NB4 (cell line): ENCODE measurements at regions not wholly inside any gene's neighbourhood (a gene's known extent, or its start where the extent isn't known, plus 50 kb on each side); places are given as distances from the start of the nearest gene placed in this dataset.

Experiments
- DNase-seq: peaks from one replicate; pipeline ENCODE4 v3.0.0; 2010; ENCODE audit warnings: low read depth
- H3K4me3 ChIP-seq: one replicate; pipeline ENCODE4 v1.5.1; 2011; ENCODE audit warnings: mild to moderate bottlenecking, low read depth, low read length, moderate library complexity
- MYC ChIP-seq: IDR thresholded peaks from 2 replicates; pipeline ENCODE4 v1.6.1; 2011; ENCODE audit warnings: low read depth, low read length
- POLR2A ChIP-seq: IDR thresholded peaks from 2 replicates; pipeline ENCODE4 v1.6.1; 2011; ENCODE audit warnings: mild to moderate bottlenecking; ENCODE audit not compliant: insufficient read length; ENCODE audit errors: extremely low read depth
- TF ChIP-seq, protein P1 (sequence below): IDR thresholded peaks from 2 replicates; pipeline ENCODE4 v1.6.1; 2011; ENCODE audit warnings: low read depth, low read length
- TF ChIP-seq, protein P2 (sequence below): IDR thresholded peaks from one replicate; pipeline ENCODE4 v1.5.1; 2012; ENCODE audit warnings: low read depth, low read length

- TF ChIP-seq POLR2A (no peak), MYC (no peak)
- TF ChIP-seq, protein P1, sequence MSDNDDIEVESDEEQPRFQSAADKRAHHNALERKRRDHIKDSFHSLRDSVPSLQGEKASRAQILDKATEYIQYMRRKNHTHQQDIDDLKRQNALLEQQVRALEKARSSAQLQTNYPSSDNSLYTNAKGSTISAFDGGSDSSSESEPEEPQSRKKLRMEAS = no peak
- TF ChIP-seq, protein P2, sequence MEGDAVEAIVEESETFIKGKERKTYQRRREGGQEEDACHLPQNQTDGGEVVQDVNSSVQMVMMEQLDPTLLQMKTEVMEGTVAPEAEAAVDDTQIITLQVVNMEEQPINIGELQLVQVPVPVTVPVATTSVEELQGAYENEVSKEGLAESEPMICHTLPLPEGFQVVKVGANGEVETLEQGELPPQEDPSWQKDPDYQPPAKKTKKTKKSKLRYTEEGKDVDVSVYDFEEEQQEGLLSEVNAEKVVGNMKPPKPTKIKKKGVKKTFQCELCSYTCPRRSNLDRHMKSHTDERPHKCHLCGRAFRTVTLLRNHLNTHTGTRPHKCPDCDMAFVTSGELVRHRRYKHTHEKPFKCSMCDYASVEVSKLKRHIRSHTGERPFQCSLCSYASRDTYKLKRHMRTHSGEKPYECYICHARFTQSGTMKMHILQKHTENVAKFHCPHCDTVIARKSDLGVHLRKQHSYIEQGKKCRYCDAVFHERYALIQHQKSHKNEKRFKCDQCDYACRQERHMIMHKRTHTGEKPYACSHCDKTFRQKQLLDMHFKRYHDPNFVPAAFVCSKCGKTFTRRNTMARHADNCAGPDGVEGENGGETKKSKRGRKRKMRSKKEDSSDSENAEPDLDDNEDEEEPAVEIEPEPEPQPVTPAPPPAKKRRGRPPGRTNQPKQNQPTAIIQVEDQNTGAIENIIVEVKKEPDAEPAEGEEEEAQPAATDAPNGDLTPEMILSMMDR = no peak
- no peak for DNase-seq
- no peak overlapping the region for H3K4me3 ChIP-seq
These were observed 520.1 kb upstream of the FRG1 start for GRCh38 chr4:189420572-189420971.

DNA sequence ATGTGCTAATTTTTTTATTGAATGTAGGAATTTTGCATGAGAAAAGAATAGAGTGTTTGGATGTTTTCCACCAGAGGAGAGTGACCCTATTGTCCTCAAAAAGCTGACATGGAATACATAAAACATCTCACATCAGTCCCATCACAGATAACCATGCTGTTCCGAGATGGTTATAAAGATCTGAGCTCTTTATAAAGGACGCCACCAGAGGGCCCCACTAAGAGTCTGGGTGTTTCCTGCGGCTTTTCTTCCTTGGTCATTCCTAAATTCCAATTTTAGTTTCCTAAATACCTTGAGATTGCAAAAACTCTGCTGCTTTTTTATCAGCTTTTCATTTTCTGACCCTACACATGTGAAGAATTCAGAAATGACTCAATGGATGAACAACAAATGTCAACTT, 504.5 kb upstream of the FRG1 start:
- DNase-seq = no peak
- H3K4me3 ChIP-seq = no peak overlapping the region
- TF ChIP-seq, protein P2 = peak; percentile 22
- TF ChIP-seq, protein P1 = no peak

DNA sequence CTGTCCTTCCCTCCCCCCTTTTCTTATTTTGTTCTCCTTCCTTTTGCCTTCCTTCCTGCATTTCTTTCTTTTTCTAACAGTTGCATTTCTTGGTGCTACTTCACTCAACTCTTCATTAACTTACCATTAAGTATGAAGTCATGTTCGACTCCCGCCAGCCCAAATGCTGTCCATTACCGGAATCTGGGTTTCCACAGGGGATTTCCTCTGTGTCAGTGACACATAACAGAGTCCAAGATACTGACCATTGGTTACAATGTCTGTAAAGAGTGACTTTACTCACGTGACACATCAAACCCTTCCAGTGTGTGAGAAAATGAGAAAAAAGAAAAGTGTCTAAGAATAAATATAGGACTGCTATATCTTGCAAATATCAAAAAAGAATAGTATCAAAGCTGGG, 500.0 kb upstream of the FRG1 start:
- H3K4me3 ChIP-seq = no peak overlapping the region
- no peak for DNase-seq
- TF ChIP-seq MYC (no peak), POLR2A (no peak)
- TF ChIP-seq, protein P1 = no peak
- TF ChIP-seq, protein P2 = no peak

DNA sequence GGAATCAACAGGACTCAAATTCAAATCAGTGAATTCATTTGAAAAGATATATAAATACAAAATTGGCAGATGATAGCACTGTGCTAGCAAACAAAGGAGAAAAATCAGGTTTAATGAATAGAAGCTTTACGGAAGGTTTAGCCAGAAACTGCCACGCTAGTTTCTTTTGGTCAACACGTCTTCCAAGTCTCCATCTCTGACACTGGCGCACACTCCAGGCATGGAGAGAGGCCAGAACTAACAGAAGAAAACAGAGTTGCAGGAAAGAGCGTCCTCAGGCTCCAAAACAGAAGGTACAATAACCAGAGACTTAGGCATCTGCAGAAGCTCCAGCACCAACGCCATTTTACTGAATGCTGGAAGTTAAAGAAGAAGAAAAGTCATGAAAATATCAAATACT, 497.3 kb upstream of the FRG1 start:
- TF ChIP-seq, protein P2 = no peak
- no peak for TF ChIP-seq POLR2A
- no peak for TF ChIP-seq MYC
- TF ChIP-seq, protein P1 = no peak
- DNase-seq = no peak
- H3K4me3 ChIP-seq = no peak overlapping the region

DNA sequence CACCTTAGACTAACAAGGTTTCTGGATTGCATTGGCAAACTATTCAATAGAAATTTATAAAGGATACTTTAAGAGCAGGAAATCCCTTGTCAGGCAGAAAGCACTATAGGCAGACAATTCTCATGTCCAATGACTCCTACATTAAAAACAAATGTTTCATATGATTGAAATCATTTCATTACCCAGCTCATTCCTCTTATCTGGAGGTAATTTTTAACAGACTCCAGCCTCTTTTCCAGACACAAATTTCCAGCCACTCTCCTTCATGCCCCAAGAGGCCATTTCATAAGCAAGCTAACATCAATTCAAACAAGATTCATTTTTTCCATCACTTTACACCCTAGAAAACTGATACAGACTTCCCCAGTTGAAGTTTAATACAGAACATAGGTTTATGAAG, 495.1 kb upstream of the FRG1 start:
- no peak for DNase-seq
- no peak overlapping the region for H3K4me3 ChIP-seq
- TF ChIP-seq, protein P2 = no peak
- TF ChIP-seq MYC = no peak
- TF ChIP-seq, protein P1 = no peak
- TF ChIP-seq POLR2A = no peak

- TF ChIP-seq MYC (no peak), POLR2A (no peak)
- TF ChIP-seq, protein P2 = no peak
- TF ChIP-seq, protein P1 = no peak
- DNase-seq = no peak
- no peak overlapping the region for H3K4me3 ChIP-seq
These were observed 476.9 kb upstream of the FRG1 start for GRCh38 chr4:189463734-189464133.
